Dermis blood vessel endothelial cell (primary cell): ENCODE measurements at regions not wholly inside any gene's neighbourhood (a gene's known extent, or its start where the extent isn't known, plus 50 kb on each side); places are given as distances from the start of the nearest gene placed in this dataset.

Experiments used
- DNase-seq: peaks from one replicate; pipeline ENCODE4 v3.0.0; 2010

- no peak for DNase-seq
These were observed 1118.9 kb downstream of the VRK1 start for GRCh38 chr14:97916100-97916499.

DNA sequence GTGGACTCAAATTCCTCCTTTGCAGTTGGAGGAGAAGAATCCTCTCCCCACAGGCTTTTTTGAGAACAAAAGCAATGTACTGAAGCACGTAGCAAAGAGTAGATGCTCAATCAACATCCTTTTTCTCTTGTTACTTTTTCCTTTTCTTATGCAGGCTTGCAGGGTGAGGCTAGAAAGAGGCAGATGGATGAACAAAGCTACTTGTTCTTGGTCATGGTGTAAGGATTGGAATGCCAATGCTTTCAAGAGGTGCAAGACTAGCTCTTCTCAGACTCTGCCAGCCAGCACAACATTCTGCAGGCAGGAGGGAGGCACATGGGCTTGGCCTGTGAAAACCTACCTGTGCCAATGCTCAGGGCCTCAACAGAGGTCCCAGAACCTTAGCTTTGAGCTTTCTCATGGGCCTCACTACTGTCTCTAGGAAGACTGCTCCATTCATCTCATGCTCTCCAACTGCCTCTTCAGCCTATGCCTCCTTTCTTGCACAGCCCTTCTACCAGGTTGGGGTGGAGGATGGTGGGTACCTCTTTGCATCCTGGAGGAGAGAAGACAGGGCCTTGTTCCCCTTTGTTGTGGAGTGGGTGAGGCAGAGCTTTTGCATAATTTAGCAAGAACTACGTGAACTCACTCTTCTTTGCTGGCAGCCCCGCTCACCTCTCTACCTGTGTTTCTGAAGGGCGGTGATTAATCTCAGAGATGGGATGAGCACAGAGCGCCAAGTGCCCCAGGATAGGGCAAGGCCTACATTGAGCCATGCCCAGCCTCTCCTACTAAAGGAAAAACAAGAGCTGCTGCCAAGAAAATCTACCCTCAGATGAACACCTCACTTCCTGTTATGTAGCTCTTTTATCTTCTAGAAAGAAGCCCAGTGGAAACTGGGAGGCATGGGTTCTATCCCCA, 1119.7 kb downstream of the VRK1 start:
- DNase-seq = no peak

DNA sequence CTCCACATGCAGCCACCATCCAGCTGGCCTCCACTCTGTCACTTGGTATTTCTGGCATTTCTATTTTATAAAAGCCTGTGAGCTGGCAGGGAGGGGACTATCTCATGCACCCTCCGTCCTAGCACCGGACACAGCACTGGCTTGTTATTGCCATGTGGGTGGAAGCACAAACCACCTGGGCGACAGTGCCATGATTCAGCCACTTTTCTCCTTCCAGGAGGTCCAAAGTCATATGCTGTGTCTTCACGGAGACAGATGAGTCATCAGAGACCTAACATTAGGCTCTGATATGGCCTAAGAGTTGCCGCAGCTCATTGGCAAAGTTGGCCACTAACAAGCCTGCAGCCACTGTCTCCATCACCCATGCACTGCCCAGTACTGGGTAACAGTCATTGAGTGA, 1123.0 kb downstream of the VRK1 start:
- DNase-seq = no peak

DNA sequence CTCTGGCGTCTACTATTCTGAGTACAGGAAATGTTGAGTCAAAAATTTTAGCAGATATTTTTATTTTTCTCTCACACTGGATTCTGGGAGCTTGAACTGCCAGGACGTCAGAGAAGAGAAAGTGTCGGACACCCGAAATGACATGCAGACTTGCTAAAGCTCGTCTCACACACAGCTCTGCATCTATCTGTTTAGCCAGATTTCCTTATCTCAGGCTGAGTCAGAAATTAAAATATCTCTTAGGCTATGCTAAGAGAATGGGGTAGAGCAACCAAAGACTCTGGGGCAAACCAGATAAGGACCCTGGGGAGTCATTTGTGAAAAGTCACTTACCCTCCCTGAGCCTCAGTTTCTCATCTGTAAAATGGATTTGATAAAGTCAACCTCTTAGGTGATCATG, 1124.1 kb downstream of the VRK1 start:
- no peak for DNase-seq

GRCh38 chr14:97924922-97925613, 1127.9 kb downstream of the VRK1 start:
- DNase-seq = no peak

DNA sequence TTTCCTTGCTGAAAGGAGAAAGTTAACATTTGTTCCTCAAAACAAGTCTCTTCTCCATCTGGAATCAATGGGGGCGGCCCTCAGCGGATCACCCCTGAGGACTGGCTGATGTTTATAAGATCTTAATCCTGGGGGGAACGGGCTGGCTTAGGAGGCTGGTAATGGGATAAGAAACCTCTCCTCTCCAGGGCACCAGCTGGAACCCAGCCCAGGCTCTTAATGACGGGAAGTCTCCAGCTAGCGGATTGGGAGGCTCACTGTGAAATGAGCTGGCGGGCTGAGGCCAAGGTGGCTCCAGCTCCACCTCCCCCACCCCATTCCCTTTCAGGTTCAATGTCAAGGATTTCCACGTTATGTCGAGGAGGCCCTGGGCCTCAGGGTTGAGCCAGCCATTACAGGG, 1133.0 kb downstream of the VRK1 start:
- no peak for DNase-seq

DNA sequence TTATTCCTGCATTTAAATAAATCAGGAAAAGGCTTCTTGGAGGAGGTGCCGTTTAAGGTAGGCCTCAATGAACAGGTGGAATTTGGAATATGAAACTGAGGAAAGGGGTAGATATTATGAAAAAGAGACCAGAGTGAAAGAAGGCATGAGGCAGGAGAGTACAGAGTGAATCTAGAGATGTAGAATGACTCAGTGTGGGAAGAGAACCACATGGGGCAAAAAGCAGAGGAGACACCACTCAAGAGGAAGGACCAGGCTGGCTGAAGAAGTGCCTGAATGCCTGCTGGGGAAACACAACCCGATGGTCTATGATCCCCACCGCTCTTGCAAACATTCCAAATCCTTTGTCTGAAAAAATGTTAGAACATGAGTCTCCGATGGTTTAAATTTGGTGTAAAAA, 1134.1 kb downstream of the VRK1 start:
- DNase-seq = no peak

DNA sequence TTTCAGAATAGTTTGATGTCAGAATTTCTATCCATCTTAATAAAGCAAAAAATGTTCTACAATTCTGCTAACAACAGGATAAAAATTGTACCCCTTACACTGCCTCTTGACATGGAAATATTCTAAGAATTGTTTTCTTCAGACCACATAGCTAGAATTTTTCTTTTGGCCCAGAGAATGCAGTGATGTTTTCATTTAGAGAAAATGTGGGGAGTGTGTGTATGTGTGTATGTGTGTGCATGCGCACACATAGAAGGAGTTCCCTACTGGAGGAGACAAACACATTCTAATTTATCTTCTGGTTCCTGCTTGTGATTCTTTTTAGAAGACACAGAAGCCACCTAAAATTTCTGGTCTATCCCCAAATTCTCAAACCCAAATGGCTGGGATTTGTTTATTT, 1145.7 kb downstream of the VRK1 start:
- DNase-seq = no peak

GRCh38 chr14:97943619-97944018, 1146.4 kb downstream of the VRK1 start:
- no peak for DNase-seq

- DNase-seq = no peak
These were observed 1147.2 kb downstream of the VRK1 start for GRCh38 chr14:97944380-97944779.

DNA sequence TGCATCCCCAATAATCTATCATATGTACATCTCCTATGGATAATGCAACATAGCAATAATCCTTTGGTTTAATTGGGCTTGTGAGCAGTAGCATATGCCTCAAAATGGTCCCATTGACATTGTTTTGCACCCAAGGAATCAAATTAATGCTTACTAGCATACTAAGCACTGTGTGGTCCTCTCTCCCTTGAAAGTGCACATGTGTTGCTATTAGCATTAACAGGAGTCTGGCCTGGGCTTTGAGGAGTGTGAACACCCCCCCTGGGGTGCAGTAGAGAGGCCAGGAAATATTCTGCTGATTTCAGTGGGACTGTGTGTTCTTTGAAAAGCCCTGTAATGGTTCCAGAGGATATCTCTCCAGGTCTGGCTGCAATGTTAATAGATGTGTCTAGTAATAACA, 1148.4 kb downstream of the VRK1 start:
- DNase-seq = no peak

GRCh38 chr14:97946240-97946639, 1149.1 kb downstream of the VRK1 start:
- no peak for DNase-seq

- no peak for DNase-seq
These were observed 1149.5 kb downstream of the VRK1 start for GRCh38 chr14:97946641-97947040.

DNA sequence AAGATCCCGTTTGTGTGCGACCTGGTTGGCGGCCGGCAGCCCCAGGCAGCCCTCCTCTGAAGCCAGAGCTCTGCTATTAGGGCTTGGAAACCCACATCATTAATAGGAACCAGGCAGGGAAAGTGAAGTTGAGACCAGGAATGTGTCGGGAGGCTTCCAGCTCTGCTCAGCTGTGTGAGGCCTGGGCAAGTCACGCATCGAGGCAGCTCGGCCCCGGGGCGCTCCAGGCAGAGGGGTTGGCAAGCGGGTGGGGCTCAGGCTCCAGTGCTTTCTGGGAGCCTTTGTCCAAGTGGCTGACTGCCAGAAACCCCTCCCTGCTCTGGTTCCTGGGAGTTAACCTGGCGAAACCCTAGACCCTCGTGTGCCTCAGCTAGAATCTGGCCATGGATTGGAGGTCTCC, 1151.7 kb downstream of the VRK1 start:
- DNase-seq = no peak

GRCh38 chr14:97956581-97957340, 1159.6 kb downstream of the VRK1 start:
- DNase-seq = no peak

GRCh38 chr14:97959251-97959650, 1162.1 kb downstream of the VRK1 start:
- DNase-seq = no peak

DNA sequence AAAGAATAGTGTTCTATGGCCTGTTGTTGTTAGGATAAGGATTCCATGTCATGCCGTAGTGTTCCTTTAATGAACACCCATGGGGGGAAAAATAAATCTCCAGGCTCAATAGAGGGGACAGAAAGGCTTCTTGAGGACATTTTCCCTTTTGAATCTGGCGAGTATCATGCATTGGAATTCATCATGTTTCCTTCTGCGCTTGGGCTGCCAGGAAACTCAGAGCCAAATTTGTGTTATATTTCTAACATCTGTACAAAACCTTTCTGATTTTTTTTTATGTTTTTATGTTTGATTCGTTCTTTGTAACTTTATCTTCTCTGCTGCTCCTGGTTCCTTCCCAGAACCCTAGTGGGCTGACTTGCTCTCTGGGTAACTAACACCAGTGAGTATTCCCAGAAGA, 1163.3 kb downstream of the VRK1 start:
- DNase-seq = no peak

GRCh38 chr14:97970222-97970621, 1173.0 kb downstream of the VRK1 start:
- DNase-seq = no peak

DNA sequence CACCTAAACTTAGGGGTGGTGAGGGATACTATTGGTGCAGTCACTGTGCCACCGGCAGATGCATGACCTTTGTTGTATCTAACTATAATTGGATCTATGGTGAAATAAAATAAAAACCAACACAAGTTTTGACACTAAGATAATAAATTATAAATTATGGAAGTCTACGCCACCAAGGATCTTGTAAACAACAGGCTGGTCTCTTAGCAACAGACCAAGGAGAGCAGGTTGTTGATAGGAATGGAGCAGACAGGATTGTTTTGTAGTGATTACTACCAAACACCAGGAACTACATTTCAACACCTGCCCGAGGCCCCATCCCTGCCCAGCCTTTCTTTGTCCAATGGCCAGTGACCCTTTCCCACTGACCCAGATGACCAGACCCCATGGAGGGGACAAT, 1178.0 kb downstream of the VRK1 start:
- DNase-seq = no peak

DNA sequence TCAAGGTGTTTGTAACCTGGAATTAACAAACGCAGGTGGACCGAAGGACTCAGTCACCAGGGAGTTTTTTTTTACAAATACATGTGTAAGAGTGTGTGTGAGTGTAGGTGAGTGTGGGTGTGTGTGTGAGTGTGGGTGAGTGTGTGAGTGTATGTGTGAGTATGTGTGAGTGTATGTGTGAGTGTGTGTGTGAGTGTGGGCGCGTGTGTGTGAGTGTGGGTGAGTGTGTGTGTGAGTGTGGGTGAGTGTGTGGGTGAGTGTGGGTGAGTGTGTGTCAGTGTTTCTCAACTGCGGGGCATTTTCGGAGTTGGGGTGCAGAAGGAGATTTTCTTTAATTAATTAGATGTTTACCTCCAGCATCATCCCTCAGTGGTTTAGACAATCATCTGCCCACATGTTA, 1178.8 kb downstream of the VRK1 start:
- no peak for DNase-seq

DNA sequence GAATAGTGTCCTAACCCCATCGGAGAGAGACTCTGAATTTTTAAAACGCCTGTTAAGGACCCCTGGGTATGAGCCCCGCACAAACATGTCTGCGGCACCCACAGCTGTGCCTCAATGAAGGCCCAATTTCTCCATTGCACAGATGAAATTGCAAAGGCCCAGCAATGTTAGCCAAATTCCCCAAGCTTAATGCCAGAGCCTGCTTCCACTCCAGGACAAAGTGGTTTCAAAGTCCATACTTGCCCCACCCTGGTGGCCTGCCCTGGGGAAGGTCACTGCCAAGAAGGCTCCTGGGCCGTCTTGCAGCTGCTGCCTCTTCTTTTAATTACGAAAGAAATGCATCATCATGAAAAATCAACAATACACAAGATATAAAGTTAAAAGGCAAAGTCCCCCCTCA, 1179.7 kb downstream of the VRK1 start:
- DNase-seq = no peak

DNA sequence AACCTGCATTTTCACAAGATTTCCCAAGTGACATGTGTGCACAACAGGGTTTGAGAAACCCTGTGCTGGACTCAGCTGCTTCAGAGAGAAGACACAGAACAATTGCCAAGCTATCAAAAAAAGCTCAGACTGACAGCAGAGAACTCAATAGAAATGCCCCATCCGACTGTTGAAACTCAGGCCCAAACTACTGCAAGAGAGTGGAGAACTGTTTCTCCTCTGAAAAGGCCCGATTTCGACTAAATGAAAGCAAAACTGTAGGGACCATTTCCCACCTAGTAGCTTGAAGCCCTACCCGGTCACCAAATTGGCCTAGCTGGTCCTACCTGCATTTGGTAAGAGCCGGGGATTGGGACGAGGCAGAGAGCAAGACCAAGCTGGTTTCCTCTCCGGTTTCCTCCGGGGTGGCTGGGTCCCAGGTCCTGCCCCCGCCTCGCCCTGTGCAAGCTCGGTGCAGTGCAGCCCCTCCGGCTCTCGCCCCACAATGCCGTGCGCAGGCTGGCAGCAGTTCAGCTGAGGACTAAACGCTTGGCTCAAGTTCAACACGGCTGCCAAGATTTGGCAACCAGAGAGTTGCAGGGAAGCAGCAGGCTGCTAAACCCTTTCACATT, 1180.6 kb downstream of the VRK1 start:
- no peak for DNase-seq

GRCh38 chr14:97978341-97978740, 1181.2 kb downstream of the VRK1 start:
- no peak for DNase-seq
